Motor neuron (in vitro differentiated cells): ENCODE measurements at regions not wholly inside any gene's neighbourhood (a gene's known extent, or its start where the extent isn't known, plus 50 kb on each side); places are given as distances from the start of the nearest gene placed in this dataset.
"Not testable (repeated sequence)": the region's sequence is repeated elsewhere in the genome, so short reads cannot be mapped to it uniquely, and the experiment has no call there.

Experiments used
- ATAC-seq, 8 experiments: fragments of 200-7000 bp; cut with Tn5 transposase; replicated peaks in 6 of 8; 2 replicates each; pipeline ENCODE4 v1.8.0; 2021; ENCODE audit warnings: mild to moderate bottlenecking in 8 of 8, moderate library complexity in 8 of 8
- H3K27ac ChIP-seq, 2 donors: fragments of 250-450 bp; sonication (Bioruptor Pico); 2 replicates each; pipeline ENCODE4 v1.9.0; 2021; ENCODE audit warnings: antibody characterized with exemption in 2 of 2, mild to moderate bottlenecking in 2 of 2, moderate library complexity in 1 of 2
- H3K4me1 ChIP-seq, 2 donors: fragments of 250-450 bp; sonication (Bioruptor Pico); replicated peaks in 1 of 2; 2 replicates each; pipeline ENCODE4 v1.6.1; 2021; ENCODE audit warnings: antibody characterized with exemption in 2 of 2, mild to moderate bottlenecking in 2 of 2, moderate library complexity in 1 of 2
- H3K4me3 ChIP-seq, 5 donors: fragments of 250-450 bp; sonication (Bioruptor Pico); 2 replicates each; pipeline ENCODE4 v1.9.0; 2021; ENCODE audit warnings: antibody characterized with exemption in 5 of 5, mild to moderate bottlenecking in 5 of 5, moderate library complexity in 4 of 5
- WGBS, 10 experiments: fragments of 450-650 bp; shearing (Covaris generic); methylation state at CpG; one replicate each; pipeline ENCODE4 v1.0.0; 2022; 5-methylcytosine and 5-hydroxymethylcytosine counted together
- in situ Hi-C, 9 experiments: fragments of 400-800 bp; cut with MboI; loops; one replicate each; pipeline ENCODE4 v1.15.0; 2021; ENCODE audit warnings: low sequenced_read_pairs in 9 of 9, low pct_unique_long_range_greater_than_20kb in 2 of 9; ENCODE audit not compliant: unreplicated experiment in 9 of 9

DNA sequence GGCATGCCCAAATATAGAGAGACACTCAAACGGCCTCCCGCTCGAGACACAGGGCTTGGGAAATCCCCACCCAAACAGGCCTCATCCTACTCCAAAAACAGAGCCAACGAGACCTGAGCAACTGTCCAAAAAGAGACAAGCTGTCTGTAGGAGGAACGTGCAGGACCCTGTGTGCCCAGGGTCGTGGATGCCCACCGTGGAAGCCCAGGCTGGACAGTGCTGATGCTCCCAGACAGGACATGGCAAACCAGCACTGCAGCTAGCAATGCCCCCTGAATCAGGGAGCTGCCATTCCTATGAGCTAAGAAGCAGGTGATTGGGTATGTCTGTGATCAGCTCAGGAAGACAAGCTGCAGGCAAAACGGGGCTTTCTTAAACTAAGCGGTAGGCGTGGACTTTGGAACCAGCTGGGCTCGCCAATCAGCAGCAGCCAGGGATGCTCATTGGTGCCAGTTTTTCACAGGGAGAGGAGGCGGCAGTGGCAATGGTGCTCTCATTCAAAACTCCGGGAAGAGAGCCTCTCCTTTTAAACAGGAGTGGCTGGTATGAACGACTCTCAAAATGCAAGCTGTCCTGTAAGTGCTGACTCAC is 113.1 kb upstream of the IRX2 start:
- ATAC-seq = no peak
- 0 to 93% (median 64%) methylated on average over 2 to 7 of the region's 14 CpGs; no CpG with 5 or more reads in 2 of the 10 experiments for WGBS, 10 experiments
- no peak overlapping the region for H3K4me3 ChIP-seq
- H3K4me1 ChIP-seq = peaks cover 0 to 3% of the 10 kb centered on the region in 2 donors
- no peak overlapping the region for H3K27ac ChIP-seq
- in situ Hi-C loops = no loop called here

DNA sequence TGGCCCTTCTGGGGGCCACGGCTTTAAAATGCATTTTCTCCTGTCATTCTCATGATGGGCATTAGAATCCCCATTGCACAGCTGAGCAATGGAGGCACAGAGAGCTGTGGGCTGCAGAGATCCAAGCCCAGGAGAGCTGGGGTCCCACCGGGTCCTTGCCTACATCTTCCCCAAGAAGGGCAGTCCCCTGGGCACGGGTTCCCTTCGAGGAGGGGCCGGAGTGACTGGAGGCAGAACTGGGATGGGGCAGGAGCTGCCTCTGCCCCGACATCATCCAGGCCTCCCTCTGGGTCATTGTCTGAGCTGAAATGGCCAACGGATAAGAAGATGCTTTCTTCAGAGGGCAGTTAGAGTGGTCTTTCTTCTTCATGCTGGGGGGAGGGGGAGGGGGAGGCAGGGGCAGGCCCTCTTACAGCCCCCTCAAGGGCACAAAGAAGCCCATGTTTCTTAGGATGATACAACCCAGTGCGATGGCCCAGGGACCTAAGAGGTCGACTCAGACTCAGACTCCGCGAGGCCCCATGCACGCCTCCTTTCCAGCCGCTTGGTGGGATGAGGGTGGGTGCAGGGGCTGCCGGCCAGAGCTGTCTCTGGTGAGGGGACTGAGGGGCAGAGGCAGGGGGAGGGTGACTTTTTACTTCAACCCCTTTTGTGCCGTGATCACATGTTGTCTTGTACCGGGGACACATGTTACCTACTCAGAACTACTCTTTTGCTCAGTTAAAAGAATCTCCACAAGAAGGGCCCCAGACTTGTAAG is 112.4 kb upstream of the IRX2 start:
- Histone ChIP-seq H3K27ac (no peak overlapping the region), H3K4me3 (no peak overlapping the region), H3K4me1 (peaks cover 0 to 3% of the 10 kb centered on the region in 2 donors)
- WGBS, 10 experiments = 17 to 80% (median 71%) methylated on average over 1 to 5 of the region's 16 CpGs; no CpG with 5 or more reads in 5 of the 10 experiments
- ATAC-seq = no peak
- in situ Hi-C loops = no loop called here

DNA sequence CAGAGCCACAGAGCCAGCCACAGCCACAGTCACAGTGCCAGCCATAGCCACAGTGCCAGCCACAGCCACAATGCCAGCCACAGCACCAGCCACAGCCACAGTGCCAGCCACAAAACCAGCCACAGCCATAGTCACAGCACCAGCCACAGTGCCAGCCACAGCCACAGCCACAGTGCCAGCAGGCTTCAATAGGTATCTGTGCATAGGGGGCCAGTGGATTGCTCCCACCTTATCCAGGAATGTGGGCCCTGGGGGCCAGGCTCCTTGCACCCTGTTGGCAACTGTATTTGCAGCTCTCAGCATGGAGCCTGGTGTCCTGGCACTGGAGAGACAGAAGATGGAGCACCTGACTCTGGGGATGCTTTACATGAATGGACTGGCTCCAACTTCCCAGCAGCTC is 111.7 kb upstream of the IRX2 start:
- in situ Hi-C loops = no loop called here
- Histone ChIP-seq H3K27ac (no peak overlapping the region), H3K4me3 (no peak overlapping the region), H3K4me1 (peaks cover 0 to 3% of the 10 kb centered on the region in 2 donors)
- no peak for ATAC-seq

DNA sequence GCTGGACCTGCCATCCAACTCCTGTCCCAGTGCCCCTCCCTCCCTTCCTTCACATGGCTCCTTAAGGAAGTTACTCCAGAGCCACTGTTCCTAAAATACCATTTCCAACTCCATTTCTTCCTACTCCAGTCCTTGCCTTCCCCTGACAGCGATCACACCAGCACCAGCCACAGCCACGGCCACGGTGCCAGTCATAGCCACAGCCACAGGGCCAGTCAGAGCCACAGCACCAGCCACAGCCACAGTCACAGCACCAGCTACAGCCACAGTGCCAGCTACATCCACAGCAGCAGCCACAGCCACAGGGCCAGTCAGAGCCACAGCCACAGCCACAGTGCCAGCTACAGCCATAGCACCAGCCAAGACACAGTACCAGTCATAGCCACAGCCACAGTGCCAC is 110.7 kb upstream of the IRX2 start:
- H3K4me1 ChIP-seq, in situ Hi-C loops, H3K4me3 ChIP-seq, ATAC-seq, H3K27ac ChIP-seq: not testable (repeated sequence)
- WGBS, 10 experiments = 20 to 90% (median 61%) methylated on average over 1 to 3 of the region's 3 CpGs; no CpG with 5 or more reads in 6 of the 10 experiments

DNA sequence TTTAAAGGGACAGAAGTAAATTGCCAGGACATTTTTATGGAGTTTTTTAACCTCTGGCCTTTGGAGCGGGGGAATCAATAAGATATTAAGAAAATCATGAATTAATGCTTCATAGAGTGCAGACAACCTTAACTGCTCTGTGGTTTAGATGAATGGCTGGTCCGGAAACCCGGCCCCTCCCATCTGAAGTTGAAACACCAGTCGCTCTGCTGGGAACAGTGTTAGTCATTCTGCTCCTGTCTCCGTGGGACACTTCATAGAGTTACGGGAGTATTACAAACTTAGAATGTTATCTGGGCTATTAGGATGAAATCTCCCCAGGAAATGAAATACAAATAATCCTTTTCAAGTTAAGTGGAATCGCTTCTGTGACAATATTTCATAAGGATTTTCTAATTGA is 110.1 kb upstream of the IRX2 start:
- peak in 2 of 8 experiments; percentile 34 to 49 for ATAC-seq
- 0 to 85% (median 63%) methylated on average over 2 to 7 of the region's 7 CpGs for WGBS, 10 experiments

DNA sequence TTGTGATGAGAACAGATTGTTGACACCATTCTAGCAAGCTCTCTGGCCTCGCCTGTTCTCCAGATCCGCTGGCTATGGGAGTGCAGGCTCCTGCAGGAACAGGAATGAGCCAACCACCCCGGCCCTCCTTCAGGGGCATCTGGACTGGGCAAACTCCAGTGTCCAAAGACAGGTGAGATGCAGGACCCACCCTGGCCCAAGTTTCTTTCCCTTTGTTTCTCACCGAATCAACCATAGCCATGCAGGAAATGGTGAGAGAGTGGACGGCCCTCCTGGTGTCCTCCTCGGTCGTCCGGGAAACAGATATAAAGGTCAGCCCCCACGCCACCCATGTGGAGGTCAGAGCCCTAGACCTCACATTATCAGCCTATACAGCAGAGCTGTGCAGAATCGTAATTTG is 108.6 kb upstream of the IRX2 start:
- no peak for ATAC-seq
- 0 to 90% (median 64%) methylated on average over 1 to 9 of the region's 10 CpGs for WGBS, 10 experiments
- Histone ChIP-seq H3K4me3 (no peak overlapping the region), H3K27ac (no peak overlapping the region), H3K4me1 (peaks cover 0 to 3% of the 10 kb centered on the region in 2 donors)
- in situ Hi-C loops = no loop called here

More for the DNA sequence above, 110.1 kb upstream of the IRX2 start:
- Histone ChIP-seq H3K27ac (no peak overlapping the region), H3K4me1 (peaks cover 0 to 3% of the 10 kb centered on the region in 2 donors), H3K4me3 (no peak overlapping the region)
- in situ Hi-C loops = no loop called here

DNA sequence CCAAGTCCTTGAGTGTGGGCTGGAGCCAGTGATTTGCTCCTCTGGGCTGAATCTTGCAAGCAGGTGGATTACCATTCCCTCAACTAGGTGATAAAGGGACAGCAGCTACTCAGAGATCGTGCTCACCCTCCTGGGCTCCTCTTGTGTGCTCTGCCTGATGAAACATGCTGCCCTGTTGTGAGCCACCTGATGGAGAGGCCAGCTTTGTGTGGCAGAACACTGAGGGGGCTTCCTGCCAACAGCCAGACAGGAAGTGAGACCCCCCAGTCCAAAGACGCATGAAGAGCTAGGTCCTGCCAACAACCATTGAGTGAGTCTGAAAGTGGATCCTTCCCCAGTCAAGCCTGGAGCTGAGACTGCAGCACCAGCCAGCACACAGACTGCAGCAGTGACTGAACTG is 106.4 kb upstream of the IRX2 start:
- no peak overlapping the region for H3K27ac ChIP-seq
- 40 to 86% (median 60%) methylated on average over 1 to 2 of the region's 2 CpGs; no CpG with 5 or more reads in 7 of the 10 experiments for WGBS, 10 experiments
- in situ Hi-C loops = no loop called here
- H3K4me3 ChIP-seq = no peak overlapping the region
- H3K4me1 ChIP-seq = peaks cover 0 to 3% of the 10 kb centered on the region in 2 donors
- ATAC-seq = no peak

DNA sequence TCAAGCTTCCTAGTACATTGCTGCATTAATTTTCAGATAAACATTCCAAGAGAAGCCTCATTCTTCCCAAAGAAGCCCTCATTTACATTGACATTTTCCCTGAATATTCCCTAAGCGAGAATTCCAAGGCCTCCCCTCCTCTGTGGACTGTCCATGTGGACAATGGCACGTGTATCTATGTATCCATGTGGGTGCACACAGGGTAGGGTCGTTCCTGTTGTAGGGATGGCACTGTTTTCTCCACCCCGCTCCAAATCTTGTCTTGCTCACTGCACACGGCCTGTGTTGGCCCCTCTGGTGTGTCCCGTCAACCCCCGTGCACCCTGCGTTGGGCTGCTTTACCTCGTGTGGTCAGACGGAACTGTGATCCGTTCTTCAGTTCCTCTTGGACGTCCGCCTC is 104.7 kb upstream of the IRX2 start:
- in situ Hi-C loops = no loop called here
- Histone ChIP-seq H3K4me1 (peaks cover 0 to 5% of the 10 kb centered on the region in 2 donors), H3K27ac (no peak overlapping the region), H3K4me3 (no peak overlapping the region)
- ATAC-seq = no peak
- WGBS, 10 experiments = 44 to 100% (median 66%) methylated on average over 2 to 9 of the region's 13 CpGs; no CpG with 5 or more reads in 2 of the 10 experiments

DNA sequence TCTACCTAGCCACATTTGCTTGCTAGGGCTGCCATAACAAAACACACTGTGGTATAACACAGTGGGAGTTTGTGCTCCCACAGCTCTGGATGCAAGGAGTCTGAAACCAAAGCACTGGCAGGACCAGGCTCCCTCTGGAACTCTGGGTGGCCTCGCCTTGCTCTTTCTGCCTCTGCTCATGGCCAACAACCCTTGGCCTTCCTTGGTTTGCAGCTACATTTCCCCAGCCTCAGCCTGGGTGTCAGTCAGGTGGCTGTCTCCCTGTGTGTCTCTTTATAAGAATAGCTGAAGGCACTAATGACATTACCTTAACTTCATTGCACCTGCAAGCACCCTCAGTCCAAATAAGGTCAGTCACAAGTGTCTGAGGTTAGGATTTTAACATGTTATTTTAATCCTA is 101.0 kb upstream of the IRX2 start:
- WGBS, 10 experiments = 17 to 80% methylated on average over 1 of the region's 1 CpG; no CpG with 5 or more reads in 8 of the 10 experiments
- in situ Hi-C loops = no loop called here
- peaks cover 0 to 24% of the 10 kb centered on the region in 2 donors for H3K4me1 ChIP-seq

DNA sequence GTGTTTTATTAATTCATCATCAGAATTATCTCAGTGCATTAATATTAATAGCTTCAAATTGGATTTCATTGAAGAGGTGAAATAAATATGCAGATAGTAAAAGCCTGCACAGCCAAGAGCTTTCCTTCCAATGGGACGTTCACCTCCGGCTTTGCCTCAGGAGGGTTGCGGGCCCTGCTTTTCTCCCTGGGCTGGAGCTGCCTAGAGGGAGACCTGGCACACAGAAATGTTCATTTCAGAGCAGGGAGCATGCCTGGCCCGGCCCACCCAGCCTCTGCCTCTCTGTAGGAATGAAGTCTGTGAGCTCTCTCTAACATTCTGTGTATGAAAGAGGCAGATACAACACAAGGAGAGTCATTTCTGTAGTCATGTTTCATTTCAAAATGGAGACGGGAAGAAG is 100.4 kb upstream of the IRX2 start:
- ATAC-seq = peak in 1 of 8 experiments; percentile 27
- in situ Hi-C loops = no loop called here
- WGBS, 10 experiments = 0 to 86% (median 73%) methylated on average over 1 to 5 of the region's 5 CpGs; no CpG with 5 or more reads in 4 of the 10 experiments

More for the DNA sequence above, 101.0 kb upstream of the IRX2 start:
- Histone ChIP-seq H3K4me3 (no peak overlapping the region), H3K27ac (no peak overlapping the region)
- ATAC-seq = no peak

DNA sequence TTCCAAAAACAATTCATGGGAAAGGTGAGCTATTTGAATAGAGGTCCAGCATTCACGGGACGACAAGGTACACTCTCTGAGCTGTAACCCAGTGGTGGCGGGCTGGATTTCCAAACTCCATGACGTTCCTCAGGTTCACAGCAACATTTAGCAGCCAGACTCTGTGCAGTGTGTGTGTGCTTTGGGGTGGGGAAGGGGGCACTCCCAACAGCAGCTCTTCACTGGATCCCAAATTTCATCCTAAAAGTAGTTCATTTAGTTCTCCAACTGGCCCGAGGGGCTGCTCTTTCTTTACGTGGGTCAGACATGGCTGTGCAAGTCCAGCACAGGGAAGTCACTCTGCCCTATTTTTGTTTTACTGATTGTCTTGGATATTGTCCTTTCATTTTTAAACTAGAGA is 98.0 kb upstream of the IRX2 start:
- no peak for ATAC-seq
- Histone ChIP-seq H3K4me3 (no peak overlapping the region), H3K4me1 (peaks cover 0 to 25% of the 10 kb centered on the region in 2 donors), H3K27ac (no peak overlapping the region)
- in situ Hi-C loops = no loop called here
- 7 to 100% (median 87%) methylated on average over 1 to 5 of the region's 6 CpGs; no CpG with 5 or more reads in 1 of the 10 experiments for WGBS, 10 experiments

More for the DNA sequence above, 100.4 kb upstream of the IRX2 start:
- H3K27ac ChIP-seq = no peak overlapping the region
- H3K4me3 ChIP-seq = no peak overlapping the region
- peaks cover 0 to 25% of the 10 kb centered on the region in 2 donors for H3K4me1 ChIP-seq

DNA sequence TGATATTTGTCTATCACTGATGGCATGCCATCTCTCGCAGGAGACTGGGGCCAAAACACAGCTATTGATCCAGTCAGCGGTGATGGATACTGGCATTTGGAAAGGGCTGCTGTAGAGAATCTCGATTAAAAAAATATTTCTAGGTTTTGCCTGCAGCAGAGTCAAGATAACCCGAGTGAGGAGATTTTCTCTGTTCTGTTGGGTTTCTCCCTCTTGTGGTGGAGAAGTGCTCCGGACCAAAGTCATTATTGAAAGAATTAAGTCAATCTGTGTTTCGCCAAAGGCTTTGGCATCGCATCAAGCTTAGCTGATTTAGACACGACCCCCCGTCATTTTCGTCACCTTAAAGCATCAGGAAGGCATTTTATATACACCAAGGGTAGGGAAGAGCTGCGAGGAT is 97.1 kb upstream of the IRX2 start:
- no peak for ATAC-seq
- Histone ChIP-seq H3K4me1 (peaks cover 0 to 25% of the 10 kb centered on the region in 2 donors), H3K4me3 (no peak overlapping the region), H3K27ac (no peak overlapping the region)
- in situ Hi-C loops = no loop called here
- WGBS, 10 experiments = 0 to 86% (median 56%) methylated on average over 1 to 10 of the region's 11 CpGs

DNA sequence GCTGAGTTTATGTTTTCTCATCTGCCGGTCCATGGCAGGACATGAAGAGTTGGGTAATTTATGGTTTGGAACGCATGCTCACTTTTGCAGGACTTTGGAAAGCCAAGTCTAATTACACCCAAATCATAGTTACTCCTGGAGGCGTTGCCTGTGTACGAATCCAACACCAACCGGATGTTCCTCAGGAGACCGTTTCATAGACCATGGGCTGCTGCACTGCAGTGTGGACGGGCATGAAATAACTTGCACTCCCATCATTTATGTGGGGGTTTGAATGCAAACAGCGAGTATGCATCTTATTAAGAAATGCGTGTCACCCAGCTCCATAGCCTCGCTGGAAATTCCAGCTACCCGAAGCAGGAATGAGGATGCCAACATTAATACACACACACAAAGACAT is 96.1 kb upstream of the IRX2 start:
- no peak for ATAC-seq
- Histone ChIP-seq H3K27ac (no peak overlapping the region), H3K4me1 (peaks cover 0 to 25% of the 10 kb centered on the region in 2 donors), H3K4me3 (no peak overlapping the region)
- in situ Hi-C loops = no loop called here
- WGBS, 10 experiments = 21 to 93% (median 72%) methylated on average over 1 to 9 of the region's 11 CpGs; no CpG with 5 or more reads in 1 of the 10 experiments
